Sigmoid colon (tissue), 6 donors: ENCODE measurements at regions not wholly inside any gene's neighbourhood (a gene's known extent, or its start where the extent isn't known, plus 50 kb on each side); places are given as distances from the start of the nearest gene placed in this dataset.

Source experiments
- DNase-seq: peaks from one replicate; pipeline ENCODE4 v3.0.0-alpha.2; 2019
- H3K27ac ChIP-seq, 4 donors: fragments of 200-600 bp; sonication (generic); one replicate each; pipeline ENCODE4 v1.5.1; 2016 to 2019; ENCODE audit warnings: mild to moderate bottlenecking in 1 of 4
- H3K27me3 ChIP-seq, 3 donors: fragments of 200-600 bp; sonication (generic); one replicate each; pipeline ENCODE4 v1.5.1; 2019; ENCODE audit warnings: mild to moderate bottlenecking in 1 of 3
- H3K36me3 ChIP-seq, 4 donors: fragments of 200-600 bp; sonication (generic); one replicate each; pipeline ENCODE4 v1.5.1; 2016 to 2019
- H3K4me1 ChIP-seq, 4 donors: fragments of 200-600 bp; sonication (generic); one replicate each; pipeline ENCODE4 v1.5.1; 2017 to 2019
- H3K4me3 ChIP-seq, 4 donors: fragments of 200-600 bp; sonication (generic); one replicate each; pipeline ENCODE4 v1.5.1; 2017 to 2019; ENCODE audit warnings: mild to moderate bottlenecking in 2 of 4, moderate library complexity in 1 of 4
- H3K9me3 ChIP-seq, 4 donors: fragments of 200-600 bp in 3 of 4; sonication (generic) in 3 of 4; one replicate each; pipeline versions ENCODE4 v1.5.1 to v1.6.1; 2013 to 2019
- EP300 ChIP-seq, 4 donors: sonication (generic); formaldehyde crosslinking; IDR thresholded peaks; one replicate each; pipeline ENCODE4 v1.6.1; 2017; ENCODE audit warnings: antibody characterized with exemption in 4 of 4
- POLR2A ChIP-seq, 2 donors: fragments of 450-650 bp; IDR thresholded peaks; one replicate each; pipeline ENCODE4 v1.6.1; 2016; ENCODE audit warnings: antibody characterized with exemption in 2 of 2, mild to moderate bottlenecking in 2 of 2, moderate library complexity in 2 of 2
- POLR2AphosphoS5 ChIP-seq, 4 donors: sonication (generic); formaldehyde crosslinking; IDR thresholded peaks; one replicate each; pipeline ENCODE4 v1.6.1; 2017; ENCODE audit warnings: antibody characterized with exemption in 4 of 4
- WGBS, 2 donors: extraction: QIAGEN DNeasy Blood & Tissue Kit; methylation state at CpG; one replicate each; pipeline ENCODE4 v1.1.7; 2013; 5-methylcytosine and 5-hydroxymethylcytosine counted together
- intact Hi-C: fragments of 100-400 bp; cut with DNase I; formaldehyde crosslinking; loops from one replicate; pipeline ENCODE4 v1.15.1; 2023
- TF ChIP-seq, protein P1 (sequence below), 4 experiments: fragments of 450-650 bp in 3 of 4; fragments of 200-600 bp in 1 of 4; IDR thresholded peaks; one replicate each; pipeline ENCODE4 v1.5.1; 2016 to 2019; ENCODE audit warnings: antibody characterized with exemption in 4 of 4, mild to moderate bottlenecking in 3 of 4, moderate library complexity in 2 of 4
- donor health status: healthy with polysubstance abuse.
- donor health status: healthy.

DNA sequence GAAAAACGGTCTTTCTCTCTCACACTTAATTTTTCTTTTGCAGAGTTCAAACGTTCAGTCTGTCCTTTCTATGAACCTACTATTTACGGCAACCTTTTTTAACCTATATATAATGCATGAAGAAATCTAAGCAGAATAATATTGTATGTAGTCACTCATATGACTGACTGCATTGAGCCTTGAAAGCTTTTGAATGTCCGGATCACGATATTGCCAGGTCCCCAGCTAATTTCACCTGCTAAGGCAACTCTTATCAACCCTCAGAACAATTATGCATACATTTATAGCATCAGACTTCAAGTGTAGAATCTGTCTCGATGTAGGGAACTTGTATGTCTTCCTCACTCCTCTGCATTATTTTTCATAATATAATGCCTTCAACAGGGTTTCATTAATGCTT, 1083.8 kb upstream of the KLHL29 start:
- intact Hi-C loops: no loop called here
- WGBS, 2 donors: 84 to 87% methylated on average over 6 of the region's 6 CpGs
- Histone ChIP-seq H3K9me3 (peaks cover 0 to 5% (median 2%) of the 10 kb centered on the region in 4 donors), H3K27me3 (no peaks in the 10 kb centered on the region), H3K4me3 (no peak overlapping the region), H3K36me3 (no peaks in the 10 kb centered on the region), H3K4me1 (no peaks in the 10 kb centered on the region), H3K27ac (no peak overlapping the region)
- TF ChIP-seq EP300 (IDR thresholded peaks at IDR 0.05): no peak
- no peak for TF ChIP-seq POLR2A (IDR thresholded peaks at IDR 0.05)
- TF ChIP-seq, protein P1, sequence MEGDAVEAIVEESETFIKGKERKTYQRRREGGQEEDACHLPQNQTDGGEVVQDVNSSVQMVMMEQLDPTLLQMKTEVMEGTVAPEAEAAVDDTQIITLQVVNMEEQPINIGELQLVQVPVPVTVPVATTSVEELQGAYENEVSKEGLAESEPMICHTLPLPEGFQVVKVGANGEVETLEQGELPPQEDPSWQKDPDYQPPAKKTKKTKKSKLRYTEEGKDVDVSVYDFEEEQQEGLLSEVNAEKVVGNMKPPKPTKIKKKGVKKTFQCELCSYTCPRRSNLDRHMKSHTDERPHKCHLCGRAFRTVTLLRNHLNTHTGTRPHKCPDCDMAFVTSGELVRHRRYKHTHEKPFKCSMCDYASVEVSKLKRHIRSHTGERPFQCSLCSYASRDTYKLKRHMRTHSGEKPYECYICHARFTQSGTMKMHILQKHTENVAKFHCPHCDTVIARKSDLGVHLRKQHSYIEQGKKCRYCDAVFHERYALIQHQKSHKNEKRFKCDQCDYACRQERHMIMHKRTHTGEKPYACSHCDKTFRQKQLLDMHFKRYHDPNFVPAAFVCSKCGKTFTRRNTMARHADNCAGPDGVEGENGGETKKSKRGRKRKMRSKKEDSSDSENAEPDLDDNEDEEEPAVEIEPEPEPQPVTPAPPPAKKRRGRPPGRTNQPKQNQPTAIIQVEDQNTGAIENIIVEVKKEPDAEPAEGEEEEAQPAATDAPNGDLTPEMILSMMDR (IDR thresholded peaks at IDR 0.05): no peak
- TF ChIP-seq POLR2AphosphoS5 (IDR thresholded peaks at IDR 0.05): no peak
- DNase-seq: no peak

DNA sequence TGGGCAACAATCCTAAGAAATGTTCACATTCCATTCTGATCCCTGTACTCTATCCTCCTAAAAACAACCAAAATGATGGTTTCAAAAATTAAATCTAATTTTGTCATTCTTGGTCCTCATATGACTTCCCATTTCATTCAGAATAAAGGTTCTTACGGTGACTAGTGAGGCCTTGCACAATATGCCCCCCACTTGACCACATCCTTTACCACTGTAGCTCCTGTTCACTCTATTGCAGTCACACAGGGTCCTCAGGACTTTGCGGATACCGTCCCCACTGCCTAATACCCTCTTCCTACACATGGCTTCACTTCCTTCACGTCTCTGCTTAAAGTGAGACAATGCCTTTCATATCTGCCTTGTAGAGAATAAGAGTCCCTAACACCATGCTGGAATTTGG, 1058.7 kb upstream of the KLHL29 start:
- H3K36me3 ChIP-seq: no peaks in the 10 kb centered on the region
- 76 to 83% methylated on average over 4 of the region's 4 CpGs for WGBS, 2 donors
- H3K27ac ChIP-seq: no peak overlapping the region
- no peak overlapping the region for H3K4me3 ChIP-seq
- TF ChIP-seq POLR2A (IDR thresholded peaks at IDR 0.05) (no peak), EP300 (IDR thresholded peaks at IDR 0.05) (no peak), POLR2AphosphoS5 (IDR thresholded peaks at IDR 0.05) (no peak)
- TF ChIP-seq, protein P1 (IDR thresholded peaks at IDR 0.05): no peak
- no peaks in the 10 kb centered on the region for H3K4me1 ChIP-seq
- no peak for DNase-seq
- H3K27me3 ChIP-seq: no peaks in the 10 kb centered on the region
- intact Hi-C loops: no loop called here
- H3K9me3 ChIP-seq: peaks cover 0 to 3% (median 0%) of the 10 kb centered on the region in 4 donors

DNA sequence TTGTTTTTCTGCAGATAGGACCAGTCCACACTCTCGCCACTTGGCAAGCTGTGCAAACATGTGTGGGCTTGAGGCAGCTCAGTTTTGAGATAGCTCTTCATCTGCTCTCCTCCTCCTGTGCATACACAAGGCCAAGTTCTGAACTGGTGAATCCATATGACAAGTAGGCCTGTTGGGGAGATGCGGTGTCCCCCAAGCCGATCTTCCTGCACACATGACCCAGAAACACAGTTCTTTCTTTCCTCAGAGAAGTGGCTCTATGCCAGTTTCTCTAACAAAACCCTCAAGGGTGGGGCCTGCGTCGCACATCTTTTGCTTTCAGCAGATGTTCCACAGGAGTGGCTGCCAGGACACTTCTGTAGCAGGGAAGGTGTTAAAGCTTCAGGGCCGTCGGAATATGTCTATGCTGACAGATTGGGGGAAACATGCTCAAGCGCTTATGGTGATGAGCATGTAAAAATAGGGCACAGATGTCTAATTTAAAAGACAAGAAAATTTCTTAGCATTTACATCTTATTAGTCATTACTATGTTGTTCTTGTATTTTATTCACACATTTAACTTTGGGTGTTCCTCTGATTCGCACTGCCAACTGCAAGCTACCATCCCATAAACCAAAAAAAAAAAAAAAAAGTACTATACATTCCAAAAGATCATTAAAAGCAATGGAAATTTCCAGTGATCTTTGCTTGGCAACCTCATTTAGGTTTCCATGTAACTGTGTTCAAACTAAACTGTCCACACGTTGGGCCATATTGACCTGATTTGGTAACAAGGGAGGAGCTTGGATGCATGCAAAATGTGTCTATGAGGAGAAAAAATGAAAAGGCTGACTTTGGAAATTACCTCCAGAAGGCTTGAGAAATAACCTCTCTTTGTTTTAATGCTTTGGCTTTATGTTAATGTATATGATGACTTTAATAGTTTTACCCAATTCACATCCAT, 1055.5 kb upstream of the KLHL29 start:
- 71 to 76% methylated on average over 10 of the region's 10 CpGs for WGBS, 2 donors
- H3K4me3 ChIP-seq: no peak overlapping the region
- H3K9me3 ChIP-seq: peaks cover 0 to 3% (median 0%) of the 10 kb centered on the region in 4 donors
- no peaks in the 10 kb centered on the region for H3K36me3 ChIP-seq
- no peaks in the 10 kb centered on the region for H3K27me3 ChIP-seq
- H3K27ac ChIP-seq: no peak overlapping the region
- H3K4me1 ChIP-seq: no peaks in the 10 kb centered on the region
- no peak for DNase-seq
- intact Hi-C loops: no loop called here
- TF ChIP-seq POLR2A (IDR thresholded peaks at IDR 0.05) (no peak), POLR2AphosphoS5 (IDR thresholded peaks at IDR 0.05) (no peak), EP300 (IDR thresholded peaks at IDR 0.05) (no peak)
- TF ChIP-seq, protein P1 (IDR thresholded peaks at IDR 0.05): no peak

DNA sequence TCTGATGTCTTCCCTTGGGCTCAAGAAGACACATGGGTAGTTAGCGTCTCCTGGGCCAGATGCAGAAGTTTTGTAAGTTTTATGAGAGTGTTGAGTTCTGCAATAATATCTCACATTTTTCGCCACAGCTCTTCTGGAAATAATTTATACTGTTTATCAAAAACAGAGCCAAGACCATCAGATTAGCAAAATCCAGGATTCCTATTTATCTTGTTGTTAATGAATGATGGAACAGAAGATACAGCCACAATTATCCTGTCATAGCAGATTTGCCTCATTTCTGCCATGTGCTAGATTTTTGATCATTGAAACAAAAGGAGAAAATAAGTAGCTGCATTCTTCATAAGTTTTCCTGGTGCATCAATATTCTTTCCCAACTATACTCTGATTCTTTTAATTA, 1048.6 kb upstream of the KLHL29 start:
- Histone ChIP-seq H3K4me1 (no peaks in the 10 kb centered on the region), H3K27ac (no peak overlapping the region), H3K27me3 (no peaks in the 10 kb centered on the region), H3K36me3 (no peaks in the 10 kb centered on the region), H3K4me3 (no peak overlapping the region), H3K9me3 (no peaks in the 10 kb centered on the region)
- WGBS, 2 donors: 76 to 79% methylated on average over 2 of the region's 2 CpGs
- TF ChIP-seq EP300 (IDR thresholded peaks at IDR 0.05) (no peak), POLR2AphosphoS5 (IDR thresholded peaks at IDR 0.05) (no peak), POLR2A (IDR thresholded peaks at IDR 0.05) (no peak)
- TF ChIP-seq, protein P1 (IDR thresholded peaks at IDR 0.05): no peak
- intact Hi-C loops: no loop called here
- DNase-seq: no peak
